H7 (cell line): ENCODE measurements at regions not wholly inside any gene's neighbourhood (a gene's known extent, or its start where the extent isn't known, plus 50 kb on each side); places are given as distances from the start of the nearest gene placed in this dataset.

Source experiments
- DNase-seq: peaks from one replicate; pipeline ENCODE4 v3.0.0; 2012
- H3K27me3 ChIP-seq: 2 replicates; pipeline ENCODE4 v1.6.0; 2011; ENCODE audit warnings: mild to moderate bottlenecking, low read length; ENCODE audit not compliant: control insufficient read depth, insufficient read depth
- H3K36me3 ChIP-seq: replicated peaks from 2 replicates; pipeline ENCODE4 v1.5.1; 2011; ENCODE audit warnings: low read length; ENCODE audit not compliant: control insufficient read depth, insufficient read depth
- H3K4me3 ChIP-seq: 2 replicates; pipeline ENCODE4 v1.5.1; 2011; ENCODE audit warnings: low read depth, mild to moderate bottlenecking, control low read depth, low read length, moderate library complexity; ENCODE audit not compliant: insufficient read depth

GRCh38 chr20:62527781-62528180 is 52.0 kb upstream of the GATA5 start:
- no peaks in the 10 kb centered on the region for H3K36me3 ChIP-seq
- no peaks in the 10 kb centered on the region for H3K27me3 ChIP-seq
- H3K4me3 ChIP-seq = no peak overlapping the region
- DNase-seq = no peak

GRCh38 chr20:62528983-62529891 is 53.4 kb upstream of the GATA5 start:
- no peaks in the 10 kb centered on the region for H3K36me3 ChIP-seq
- H3K4me3 ChIP-seq = no peak overlapping the region
- DNase-seq = no peak
- no peaks in the 10 kb centered on the region for H3K27me3 ChIP-seq

- no peak for DNase-seq
- Histone ChIP-seq H3K36me3 (no peaks in the 10 kb centered on the region), H3K4me3 (no peak overlapping the region), H3K27me3 (no peaks in the 10 kb centered on the region)
These were observed 54.3 kb upstream of the GATA5 start for GRCh38 chr20:62529896-62530642.

GRCh38 chr20:62530643-62531032 is 54.8 kb upstream of the GATA5 start:
- no peaks in the 10 kb centered on the region for H3K27me3 ChIP-seq
- no peak overlapping the region for H3K4me3 ChIP-seq
- H3K36me3 ChIP-seq = no peaks in the 10 kb centered on the region
- no peak for DNase-seq

- DNase-seq = no peak
- no peaks in the 10 kb centered on the region for H3K36me3 ChIP-seq
- no peak overlapping the region for H3K4me3 ChIP-seq
- no peaks in the 10 kb centered on the region for H3K27me3 ChIP-seq
These were observed 55.4 kb upstream of the GATA5 start for GRCh38 chr20:62531046-62531838.

GRCh38 chr20:62532921-62533320 is 57.1 kb upstream of the GATA5 start:
- H3K36me3 ChIP-seq = no peaks in the 10 kb centered on the region
- no peak for DNase-seq
- no peaks in the 10 kb centered on the region for H3K27me3 ChIP-seq

GRCh38 chr20:62533591-62534495 is 58.0 kb upstream of the GATA5 start:
- no peaks in the 10 kb centered on the region for H3K36me3 ChIP-seq
- H3K27me3 ChIP-seq = no peaks in the 10 kb centered on the region
- no peak overlapping the region for H3K4me3 ChIP-seq
- no peak for DNase-seq

More at GRCh38 chr20:62532921-62533320, 57.1 kb upstream of the GATA5 start:
- H3K4me3 ChIP-seq = no peak overlapping the region

GRCh38 chr20:62534526-62535221 is 58.9 kb upstream of the GATA5 start:
- DNase-seq = peak; percentile 68
- H3K4me3 ChIP-seq = no peak overlapping the region
- H3K27me3 ChIP-seq = no peaks in the 10 kb centered on the region
- H3K36me3 ChIP-seq = no peaks in the 10 kb centered on the region

GRCh38 chr20:62535282-62535811 is 59.6 kb upstream of the GATA5 start:
- Histone ChIP-seq H3K36me3 (no peaks in the 10 kb centered on the region), H3K4me3 (no peak overlapping the region), H3K27me3 (no peaks in the 10 kb centered on the region)
- DNase-seq = peak; percentile 70

GRCh38 chr20:62535964-62536363 is 60.2 kb upstream of the GATA5 start:
- Histone ChIP-seq H3K36me3 (no peaks in the 10 kb centered on the region), H3K27me3 (no peaks in the 10 kb centered on the region), H3K4me3 (no peak overlapping the region)
- DNase-seq = peak; percentile 64

- peak; percentile 66 for DNase-seq
- Histone ChIP-seq H3K4me3 (no peak overlapping the region), H3K27me3 (no peaks in the 10 kb centered on the region), H3K36me3 (no peaks in the 10 kb centered on the region)
These were observed 61.1 kb upstream of the GATA5 start for GRCh38 chr20:62536871-62537401.

- H3K36me3 ChIP-seq = no peaks in the 10 kb centered on the region
- H3K4me3 ChIP-seq = no peak overlapping the region
- H3K27me3 ChIP-seq = no peaks in the 10 kb centered on the region
- peak; percentile 86 for DNase-seq
These were observed 62.0 kb upstream of the GATA5 start for GRCh38 chr20:62537649-62538292.
